Dedifferentiated amniotic fluid mesenchymal stem cell (primary cell): ENCODE measurements at regions not wholly inside any gene's neighbourhood (a gene's known extent, or its start where the extent isn't known, plus 50 kb on each side); places are given as distances from the start of the nearest gene placed in this dataset.

Experiments used
- DNase-seq: peaks from one replicate; pipeline ENCODE4 v3.0.0-alpha.2; 2016; ENCODE audit errors: extremely low spot score

- DNase-seq, result no peak
Measured at GRCh38 chr7:117929237-117929636, 56.0 kb upstream of the CTTNBP2 start.

GRCh38 chr7:117931314-117931713 lies 58.1 kb upstream of the CTTNBP2 start:
- DNase-seq, result no peak

GRCh38 chr7:117937049-117937752 lies 64.0 kb upstream of the CTTNBP2 start:
- no peak for DNase-seq

- DNase-seq, result no peak
Measured at GRCh38 chr7:117937753-117938483, 64.7 kb upstream of the CTTNBP2 start.

- no peak for DNase-seq
Measured at GRCh38 chr7:117941138-117941810, 68.0 kb upstream of the CTTNBP2 start.

- no peak for DNase-seq
Measured at GRCh38 chr7:117942780-117943179, 69.5 kb upstream of the CTTNBP2 start.

GRCh38 chr7:117944886-117945285 lies 71.6 kb upstream of the CTTNBP2 start:
- no peak for DNase-seq

- DNase-seq, result no peak
Measured at GRCh38 chr7:117946151-117946633, 73.0 kb upstream of the CTTNBP2 start.

GRCh38 chr7:117949232-117949631 lies 76.0 kb upstream of the CTTNBP2 start:
- no peak for DNase-seq

GRCh38 chr7:117950601-117951260 lies 77.5 kb upstream of the CTTNBP2 start:
- no peak for DNase-seq

GRCh38 chr7:117951285-117951684 lies 78.0 kb upstream of the CTTNBP2 start:
- DNase-seq, result no peak

- DNase-seq, result no peak
Measured at GRCh38 chr7:117951691-117952280, 78.5 kb upstream of the CTTNBP2 start.

- no peak for DNase-seq
Measured at GRCh38 chr7:117955046-117955445, 81.8 kb upstream of the CTTNBP2 start.

- DNase-seq, result no peak
Measured at GRCh38 chr7:117960351-117960750, 87.1 kb upstream of the CTTNBP2 start.

GRCh38 chr7:117961235-117961634 lies 88.0 kb upstream of the CTTNBP2 start:
- DNase-seq, result no peak

GRCh38 chr7:117962366-117962994 lies 89.2 kb upstream of the CTTNBP2 start:
- DNase-seq, result no peak

GRCh38 chr7:117963264-117964197 lies 90.3 kb upstream of the CTTNBP2 start:
- no peak for DNase-seq

GRCh38 chr7:117970801-117971200 lies 97.6 kb upstream of the CTTNBP2 start:
- no peak for DNase-seq

GRCh38 chr7:117971556-117972244 lies 98.5 kb upstream of the CTTNBP2 start:
- no peak for DNase-seq

GRCh38 chr7:117972606-117973005 lies 99.4 kb upstream of the CTTNBP2 start:
- no peak for DNase-seq
